ENCODE measurements at regions not wholly inside any gene's neighbourhood (a gene's known extent, or its start where the extent isn't known, plus 50 kb on each side); places are given as distances from the start of the nearest gene placed in this dataset.
"Not testable (repeated sequence)": the region's sequence is repeated elsewhere in the genome, so short reads cannot be mapped to it uniquely, and the experiment has no call there.

GRCh38 chr1:149234926-149235914 is 131.9 kb upstream of the NBPF9 start:
- DNase-seq: not testable (repeated sequence)

- DNase-seq: not testable (repeated sequence)
These were observed 134.2 kb upstream of the NBPF9 start for GRCh38 chr1:149237515-149237914.

DNA sequence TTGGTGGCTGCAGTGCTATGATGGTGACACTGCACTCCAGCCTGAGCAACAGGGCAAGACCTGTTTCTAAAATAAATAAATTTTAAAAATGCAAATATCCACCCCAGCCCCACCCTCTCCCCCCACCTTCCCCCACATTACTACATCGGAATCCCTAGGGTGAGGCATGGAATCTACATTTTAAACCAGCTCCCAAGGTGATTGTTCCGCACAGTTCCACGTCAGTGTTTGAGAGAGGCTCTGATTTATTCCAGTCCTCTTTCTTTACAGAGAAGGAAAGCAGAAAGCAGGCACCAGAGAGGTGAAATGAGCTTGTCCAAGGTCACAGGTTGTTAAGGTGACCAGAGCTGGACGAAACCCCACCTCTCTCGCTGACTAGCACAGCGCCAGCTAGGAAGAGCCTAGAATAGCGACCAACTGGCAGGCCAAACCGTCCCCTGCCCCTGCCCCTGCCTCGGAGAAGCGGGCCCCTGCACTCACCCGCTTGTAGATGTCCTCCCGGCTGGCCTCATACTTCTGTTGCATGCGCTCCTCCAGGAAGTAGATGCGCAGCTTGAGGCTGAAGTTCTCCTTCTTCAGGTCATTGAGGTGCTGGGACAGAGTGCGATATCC is 136.7 kb upstream of the NBPF9 start:
- not testable (repeated sequence) for DNase-seq

- not testable (repeated sequence) for DNase-seq
These were observed 137.2 kb upstream of the NBPF9 start for GRCh38 chr1:149240530-149240929.

DNA sequence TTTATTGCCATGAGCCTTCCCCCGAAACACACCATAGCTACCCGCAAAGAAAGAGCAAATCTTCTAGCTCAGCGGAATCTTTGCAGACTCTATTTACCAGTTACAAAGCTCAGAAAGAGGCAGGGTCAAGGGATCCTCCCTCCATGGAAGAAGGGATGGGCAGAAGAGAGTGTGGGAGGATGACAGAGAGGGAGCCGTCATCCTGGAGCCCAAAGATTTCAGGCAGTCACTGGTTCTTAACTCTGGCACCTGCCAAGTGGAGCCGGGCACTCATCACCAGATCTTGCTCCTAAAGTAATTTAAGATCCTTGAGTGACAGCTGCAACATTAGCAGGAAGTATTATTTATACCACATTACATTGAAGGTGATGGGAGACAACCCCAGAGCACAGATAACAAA is 137.9 kb upstream of the NBPF9 start:
- not testable (repeated sequence) for DNase-seq

DNA sequence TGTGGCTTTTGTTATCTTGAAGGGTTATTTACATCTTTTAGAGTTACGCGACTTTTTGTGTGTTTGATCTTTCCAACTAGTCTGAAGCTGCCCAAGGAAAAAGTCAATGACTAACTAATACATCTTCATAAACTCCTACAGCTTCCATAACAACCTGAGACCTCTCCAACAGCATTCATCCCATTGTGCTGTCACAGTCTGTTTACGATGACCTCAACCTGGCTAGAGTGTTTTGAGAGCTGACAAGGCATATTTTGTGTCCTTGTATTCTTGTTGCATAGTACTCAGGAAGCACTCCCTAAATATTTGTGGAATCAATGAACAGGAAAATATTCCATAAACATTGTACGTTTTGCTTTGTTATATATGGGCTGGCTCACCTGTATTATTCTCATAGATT is 140.2 kb upstream of the NBPF9 start:
- not testable (repeated sequence) for DNase-seq

DNA sequence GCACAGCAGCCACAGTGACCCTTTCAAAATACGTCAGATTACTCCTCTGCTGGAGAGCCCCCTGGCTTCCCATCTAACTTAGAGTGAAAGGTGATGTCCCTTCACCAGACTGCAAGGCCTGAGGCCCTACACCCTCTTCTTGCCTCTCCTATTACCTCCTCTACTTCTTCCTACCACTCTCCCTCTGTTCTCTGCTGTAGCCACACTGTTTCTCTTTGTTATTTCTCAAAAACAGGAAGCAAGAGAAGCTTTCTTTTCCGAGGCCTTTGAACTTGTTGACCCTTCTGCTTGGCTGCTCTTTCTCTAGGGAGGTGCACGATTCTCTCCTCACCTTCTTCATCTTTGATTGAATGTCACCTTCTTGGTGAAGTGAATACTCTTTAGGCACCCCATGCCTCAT is 141.3 kb upstream of the NBPF9 start:
- DNase-seq: not testable (repeated sequence)

DNA sequence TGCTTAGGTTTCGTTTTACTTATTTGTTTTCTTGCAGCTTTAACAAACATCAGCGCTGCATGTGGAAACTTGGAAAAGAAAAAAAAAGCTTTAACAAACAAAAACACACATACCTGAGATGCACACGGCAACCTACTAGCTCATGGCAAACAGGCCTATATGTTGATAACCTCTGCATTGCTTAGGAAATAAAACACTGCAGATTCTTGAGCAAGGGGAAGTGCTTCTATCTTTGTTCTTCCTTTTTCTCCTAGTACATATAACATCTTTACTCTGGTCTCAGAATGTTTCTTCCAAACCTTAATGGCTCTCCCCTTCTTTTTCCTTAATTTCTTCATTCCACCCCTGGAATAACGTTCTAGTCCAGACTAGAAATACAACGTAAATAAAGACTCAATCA is 142.9 kb upstream of the NBPF9 start:
- not testable (repeated sequence) for DNase-seq

DNA sequence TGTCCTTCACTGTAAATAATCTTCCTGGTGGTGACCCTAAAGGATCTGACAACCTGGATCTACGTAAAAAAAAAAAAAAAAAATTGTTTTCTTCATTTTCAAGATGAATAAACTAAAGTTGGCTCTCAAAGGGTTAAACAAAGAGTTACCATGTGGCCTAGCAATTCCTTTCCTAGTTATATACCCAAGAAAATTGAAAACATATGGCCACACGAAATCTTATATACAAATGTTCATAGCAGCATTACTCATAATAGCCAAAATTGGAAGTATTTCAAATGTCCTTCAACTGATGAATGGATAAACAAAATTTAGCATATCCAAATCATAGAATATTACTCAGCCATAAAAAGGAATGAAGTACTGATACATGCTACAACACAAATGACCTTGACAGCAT is 145.3 kb upstream of the NBPF9 start:
- not testable (repeated sequence) for DNase-seq

- DNase-seq: not testable (repeated sequence)
These were observed 146.6 kb upstream of the NBPF9 start for GRCh38 chr1:149249850-149250467.

- DNase-seq: not testable (repeated sequence)
These were observed 151.8 kb upstream of the NBPF9 start for GRCh38 chr1:149254894-149255847.

GRCh38 chr1:149260284-149260683 is 156.9 kb upstream of the NBPF9 start:
- not testable (repeated sequence) for DNase-seq

- DNase-seq: not testable (repeated sequence)
These were observed 157.5 kb upstream of the NBPF9 start for GRCh38 chr1:149260736-149261340.

GRCh38 chr1:149267287-149267686 is 163.9 kb upstream of the NBPF9 start:
- DNase-seq: not testable (repeated sequence)

DNA sequence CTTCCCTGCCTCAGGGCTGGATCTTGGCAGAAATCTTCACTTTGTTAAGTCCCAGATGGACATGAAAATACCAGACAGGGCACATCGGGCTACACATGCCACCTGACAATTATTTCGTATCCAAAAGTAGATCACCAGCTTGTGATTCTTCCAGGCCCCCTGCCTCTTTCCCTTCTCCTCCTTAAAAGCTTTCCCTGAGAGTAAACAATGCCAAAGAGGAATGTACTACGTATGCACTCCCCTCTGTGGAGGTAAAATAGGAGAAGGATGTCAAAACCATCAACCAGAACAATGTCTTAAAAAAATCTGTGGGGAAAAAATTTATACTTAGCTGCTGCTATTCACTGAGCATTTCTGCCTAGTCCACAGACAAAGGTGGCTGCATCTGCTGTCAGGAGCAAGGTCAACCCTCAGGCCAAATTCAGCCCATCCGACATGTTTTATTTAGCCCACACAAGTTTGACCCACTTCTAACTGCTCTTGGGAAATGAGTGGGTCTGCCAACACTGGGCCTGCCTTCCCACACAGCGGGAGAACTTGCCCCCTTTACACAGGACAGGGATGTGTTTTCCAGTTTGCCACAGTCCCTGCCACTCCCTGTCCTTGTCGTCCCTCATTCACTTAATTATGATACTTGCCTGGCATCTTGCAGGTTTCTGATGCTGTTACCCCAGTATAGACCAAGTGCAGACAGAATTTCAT is 165.8 kb upstream of the NBPF9 start:
- not testable (repeated sequence) for DNase-seq

DNA sequence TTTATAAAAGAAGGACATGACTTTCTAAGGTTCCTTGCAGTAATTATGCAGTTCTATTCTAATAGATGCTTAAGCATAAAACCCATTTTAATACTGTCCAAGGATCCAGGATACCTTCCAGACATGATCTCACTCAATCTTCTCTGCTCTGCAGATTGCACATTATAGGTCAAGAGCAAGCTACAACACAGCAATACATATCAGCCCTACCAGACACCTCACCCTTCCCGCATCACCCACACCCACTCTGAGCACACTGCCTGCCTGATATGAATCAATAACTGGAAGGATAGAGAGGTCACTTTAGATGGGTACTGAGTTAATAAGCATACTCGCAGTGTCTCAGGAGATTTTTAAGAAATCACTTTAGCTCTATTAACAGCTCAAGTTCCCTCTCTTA is 166.5 kb upstream of the NBPF9 start:
- DNase-seq: not testable (repeated sequence)

GRCh38 chr1:149274493-149274892 is 171.1 kb upstream of the NBPF9 start:
- not testable (repeated sequence) for DNase-seq

GRCh38 chr1:149275802-149276201 is 172.5 kb upstream of the NBPF9 start:
- not testable (repeated sequence) for DNase-seq

GRCh38 chr1:149276496-149276895 is 173.1 kb upstream of the NBPF9 start:
- DNase-seq: not testable (repeated sequence)

GRCh38 chr1:149278156-149278555 is 174.8 kb upstream of the NBPF9 start:
- DNase-seq: not testable (repeated sequence)

- DNase-seq: not testable (repeated sequence)
These were observed 175.7 kb upstream of the NBPF9 start for GRCh38 chr1:149279015-149279414.

Data from fibroblast of skin of right quadriceps (primary cell).